ENCODE measurements at regions not wholly inside any gene's neighbourhood (a gene's known extent, or its start where the extent isn't known, plus 50 kb on each side); places are given as distances from the start of the nearest gene placed in this dataset.
"Not testable (repeated sequence)": the region's sequence is repeated elsewhere in the genome, so short reads cannot be mapped to it uniquely, and the experiment has no call there.

DNA sequence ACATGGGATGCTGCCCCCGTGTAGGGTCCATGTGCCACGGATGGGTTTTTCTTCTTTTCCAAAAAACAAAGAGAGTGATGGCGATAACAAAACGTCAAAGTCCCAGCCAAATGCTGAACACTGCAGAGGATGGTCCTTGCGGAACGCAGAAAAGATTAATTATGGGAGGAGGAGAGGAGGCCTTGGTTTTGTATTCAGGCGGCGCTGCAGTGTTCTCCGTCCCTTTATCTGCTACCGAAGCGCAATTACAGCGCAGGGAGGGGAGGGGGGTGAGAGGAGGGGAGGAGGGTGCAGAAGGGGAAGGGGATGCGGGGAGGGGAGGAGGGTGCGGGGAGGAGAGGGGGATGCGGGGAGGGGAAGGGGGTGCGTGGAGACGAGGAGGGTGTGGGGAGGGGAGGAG, 131.8 kb upstream of the PRKCQ start:
- TF ChIP-seq, protein P1, sequence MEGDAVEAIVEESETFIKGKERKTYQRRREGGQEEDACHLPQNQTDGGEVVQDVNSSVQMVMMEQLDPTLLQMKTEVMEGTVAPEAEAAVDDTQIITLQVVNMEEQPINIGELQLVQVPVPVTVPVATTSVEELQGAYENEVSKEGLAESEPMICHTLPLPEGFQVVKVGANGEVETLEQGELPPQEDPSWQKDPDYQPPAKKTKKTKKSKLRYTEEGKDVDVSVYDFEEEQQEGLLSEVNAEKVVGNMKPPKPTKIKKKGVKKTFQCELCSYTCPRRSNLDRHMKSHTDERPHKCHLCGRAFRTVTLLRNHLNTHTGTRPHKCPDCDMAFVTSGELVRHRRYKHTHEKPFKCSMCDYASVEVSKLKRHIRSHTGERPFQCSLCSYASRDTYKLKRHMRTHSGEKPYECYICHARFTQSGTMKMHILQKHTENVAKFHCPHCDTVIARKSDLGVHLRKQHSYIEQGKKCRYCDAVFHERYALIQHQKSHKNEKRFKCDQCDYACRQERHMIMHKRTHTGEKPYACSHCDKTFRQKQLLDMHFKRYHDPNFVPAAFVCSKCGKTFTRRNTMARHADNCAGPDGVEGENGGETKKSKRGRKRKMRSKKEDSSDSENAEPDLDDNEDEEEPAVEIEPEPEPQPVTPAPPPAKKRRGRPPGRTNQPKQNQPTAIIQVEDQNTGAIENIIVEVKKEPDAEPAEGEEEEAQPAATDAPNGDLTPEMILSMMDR (IDR thresholded peaks at IDR 0.05; ENCODE audit: insufficient read depth, low read depth, low read length, missing control alignments) = no peak
- H3K4me3 ChIP-seq (ENCODE audit: low read length) = no peak overlapping the region
- DNase-seq (ENCODE audit: low read depth) = no peak

DNA sequence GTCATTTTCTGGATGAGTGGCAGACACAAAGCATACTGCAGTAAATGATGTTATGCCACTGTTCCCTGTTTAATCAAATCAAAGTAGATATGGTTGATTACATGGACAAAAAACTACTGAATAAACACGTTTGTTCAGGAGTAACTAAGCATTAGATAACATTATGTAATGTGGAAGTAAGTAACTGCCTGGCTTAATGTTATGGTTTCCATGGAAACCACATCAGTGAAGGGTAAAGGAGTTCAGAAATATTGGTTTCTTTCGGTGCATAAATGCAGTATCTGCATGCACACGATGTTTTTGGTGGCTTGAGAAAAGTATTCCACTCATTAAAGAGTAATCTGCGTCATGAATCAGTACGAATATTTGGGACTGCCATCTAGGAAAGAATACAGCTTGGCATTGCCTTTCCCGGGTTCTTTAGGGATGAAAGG, 131.3 kb upstream of the PRKCQ start:
- TF ChIP-seq, protein P1 (IDR thresholded peaks at IDR 0.05; ENCODE audit: insufficient read depth, low read depth, low read length, missing control alignments) = no peak
- DNase-seq (ENCODE audit: low read depth) = no peak
- H3K4me3 ChIP-seq (ENCODE audit: low read length) = no peak overlapping the region

DNA sequence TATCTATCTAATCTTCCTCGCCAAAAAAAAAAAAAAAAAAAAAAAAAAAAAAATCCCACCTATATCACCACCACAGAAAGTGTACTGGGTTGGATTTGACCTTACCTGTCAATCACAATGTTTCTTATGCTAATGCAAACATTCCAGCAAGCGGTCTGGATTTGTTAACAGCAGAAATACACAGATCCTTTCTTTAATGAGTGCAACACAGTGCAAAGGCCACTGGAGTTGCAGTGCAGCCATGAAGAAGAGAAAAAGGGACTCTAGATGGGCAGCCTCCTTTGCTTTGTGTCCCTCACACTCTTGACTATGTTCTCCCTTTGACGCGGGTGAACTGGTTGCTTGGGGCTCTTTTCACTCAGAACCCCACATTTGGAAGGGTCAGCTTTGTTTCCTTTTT, 127.3 kb upstream of the PRKCQ start:
- DNase-seq (ENCODE audit: low read depth) = no peak
- TF ChIP-seq, protein P1 (IDR thresholded peaks at IDR 0.05; ENCODE audit: insufficient read depth, low read depth, low read length, missing control alignments) = no peak
- H3K4me3 ChIP-seq (ENCODE audit: low read length) = no peak overlapping the region

DNA sequence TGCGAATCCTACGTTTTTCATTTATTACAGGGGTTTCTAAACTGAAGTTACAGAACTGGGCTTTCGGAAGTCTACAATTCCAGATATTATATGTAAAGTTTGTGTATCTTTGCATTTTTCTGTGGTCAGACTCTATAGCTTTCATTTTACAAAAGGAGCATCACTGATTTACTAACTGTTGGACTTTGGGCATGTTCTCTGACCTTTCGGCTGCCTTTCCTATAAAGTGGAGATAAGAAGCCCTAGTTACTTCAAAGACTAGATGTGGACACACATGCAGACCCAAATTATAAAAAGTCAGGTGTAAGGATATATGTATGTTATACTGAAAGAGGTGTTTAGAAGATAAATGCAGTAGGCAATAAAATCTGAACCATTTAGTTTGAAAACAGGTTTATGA, 126.6 kb upstream of the PRKCQ start:
- no peak overlapping the region for H3K4me3 ChIP-seq (ENCODE audit: low read length)
- TF ChIP-seq, protein P1 (IDR thresholded peaks at IDR 0.05; ENCODE audit: insufficient read depth, low read depth, low read length, missing control alignments) = no peak
- no peak for DNase-seq (ENCODE audit: low read depth)

DNA sequence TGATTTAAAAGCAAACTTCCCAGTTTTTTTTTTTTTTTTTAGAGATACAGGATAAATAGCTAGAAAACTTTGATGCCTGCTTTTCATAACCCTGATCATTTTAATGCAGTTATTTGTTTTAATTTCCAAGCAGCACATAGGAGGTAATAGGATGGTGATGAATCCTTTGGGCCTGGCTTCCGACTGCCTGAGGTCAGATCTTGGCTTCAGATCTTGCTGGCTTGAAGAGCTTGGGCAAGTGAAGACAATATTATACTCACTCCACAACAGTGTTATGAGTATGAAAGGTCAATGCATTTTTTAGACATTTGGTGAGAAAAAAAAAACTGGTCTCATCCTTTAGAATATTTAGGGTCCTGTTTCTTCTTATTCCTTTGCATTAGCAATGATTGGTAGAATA, 124.8 kb upstream of the PRKCQ start:
- TF ChIP-seq, protein P1 (IDR thresholded peaks at IDR 0.05; ENCODE audit: insufficient read depth, low read depth, low read length, missing control alignments) = no peak
- DNase-seq (ENCODE audit: low read depth) = no peak
- no peak overlapping the region for H3K4me3 ChIP-seq (ENCODE audit: low read length)

DNA sequence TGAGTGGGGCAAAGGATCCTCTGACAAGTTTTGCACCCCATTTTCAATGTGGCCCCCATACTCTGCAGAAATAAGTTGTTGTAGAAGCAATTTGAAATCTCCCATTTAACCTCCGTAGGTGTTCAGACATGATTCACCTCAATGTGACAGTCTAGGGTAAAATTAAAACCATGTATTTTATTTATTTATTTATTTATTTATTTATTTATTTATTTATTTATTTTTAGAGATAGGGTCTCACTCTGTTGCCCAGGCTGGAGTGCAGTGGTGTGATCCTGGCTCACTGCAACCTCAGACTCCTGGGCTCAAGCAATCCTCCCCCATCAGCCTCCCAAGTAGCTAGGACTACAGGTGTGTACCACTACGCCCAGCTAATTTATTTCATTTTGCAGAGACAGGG, 122.8 kb upstream of the PRKCQ start:
- H3K4me3 ChIP-seq (ENCODE audit: low read length); DNase-seq (ENCODE audit: low read depth): not testable (repeated sequence)

DNA sequence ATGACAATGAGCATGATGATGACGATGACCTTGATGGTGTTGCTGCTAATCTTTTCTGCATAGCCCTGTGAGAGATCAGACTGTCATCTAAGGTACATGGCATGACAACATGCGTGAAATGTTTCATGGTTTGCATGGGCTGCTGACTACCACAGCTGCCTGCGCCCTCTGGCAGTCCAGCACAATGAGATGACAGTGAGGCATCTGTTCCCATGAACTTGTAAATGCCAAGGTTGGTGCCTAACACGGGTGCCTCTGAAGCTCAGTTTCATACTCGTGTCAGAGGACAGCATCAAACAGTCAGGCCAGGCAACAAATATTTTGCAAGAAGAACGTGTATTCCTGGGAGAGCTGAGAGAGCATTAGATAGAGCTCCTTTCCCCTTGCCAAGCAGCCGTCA, 122.0 kb upstream of the PRKCQ start:
- H3K4me3 ChIP-seq (ENCODE audit: low read length) = no peak overlapping the region
- no peak for DNase-seq (ENCODE audit: low read depth)
- TF ChIP-seq, protein P1 (IDR thresholded peaks at IDR 0.05; ENCODE audit: insufficient read depth, low read depth, low read length, missing control alignments) = no peak

DNA sequence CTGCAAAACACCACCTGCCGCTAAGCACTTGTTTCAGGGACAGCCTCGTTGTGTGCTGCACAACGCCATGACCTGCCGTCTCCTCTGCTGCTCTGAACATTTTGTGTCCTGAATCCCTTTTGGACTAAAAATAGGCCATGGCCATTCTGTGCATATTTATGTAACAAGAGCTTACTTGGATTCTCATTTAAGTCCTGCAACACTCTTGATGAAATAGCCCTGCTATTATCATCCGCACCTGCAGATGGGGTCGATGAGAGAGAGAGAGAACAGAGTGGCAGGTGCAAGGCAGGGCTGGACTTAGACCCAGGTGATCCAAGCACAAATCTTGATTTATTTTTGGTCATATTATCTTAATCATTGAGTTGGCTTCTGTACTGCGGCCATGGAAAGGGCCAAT, 121.2 kb upstream of the PRKCQ start:
- no peak overlapping the region for H3K4me3 ChIP-seq (ENCODE audit: low read length)
- TF ChIP-seq, protein P1 (IDR thresholded peaks at IDR 0.05; ENCODE audit: insufficient read depth, low read depth, low read length, missing control alignments) = peak; percentile 56
- DNase-seq (ENCODE audit: low read depth) = peak; percentile 47

Data from epithelial cell of esophagus (primary cell).